Stomach (tissue), 4 donors: ENCODE measurements at regions not wholly inside any gene's neighbourhood (a gene's known extent, or its start where the extent isn't known, plus 50 kb on each side); places are given as distances from the start of the nearest gene placed in this dataset.

ENCODE experiments used
- CTCF ChIP-seq, 7 experiments: fragments of 450-650 bp in 4 of 7; fragments of 200-600 bp in 3 of 7; sonication (generic) in 3 of 7; IDR thresholded peaks; one replicate each; pipeline ENCODE4 v1.5.1; 2016 to 2019; ENCODE audit warnings: antibody characterized with exemption in 7 of 7, control low read depth in 2 of 7, mild to moderate bottlenecking in 1 of 7
- EP300 ChIP-seq: sonication (generic); formaldehyde crosslinking; IDR thresholded peaks from one replicate; pipeline ENCODE4 v1.6.1; 2017; ENCODE audit warnings: antibody characterized with exemption
- POLR2A ChIP-seq, 4 donors: fragments of 450-650 bp; IDR thresholded peaks; one replicate each; pipeline ENCODE4 v1.6.1; 2016; ENCODE audit warnings: antibody characterized with exemption in 4 of 4, control low read depth in 2 of 4, mild to moderate bottlenecking in 1 of 4, moderate library complexity in 1 of 4
- POLR2AphosphoS5 ChIP-seq, 3 donors: sonication (generic); formaldehyde crosslinking; IDR thresholded peaks; one replicate each; pipeline ENCODE4 v1.6.1; 2016; ENCODE audit warnings: antibody characterized with exemption in 3 of 3

DNA sequence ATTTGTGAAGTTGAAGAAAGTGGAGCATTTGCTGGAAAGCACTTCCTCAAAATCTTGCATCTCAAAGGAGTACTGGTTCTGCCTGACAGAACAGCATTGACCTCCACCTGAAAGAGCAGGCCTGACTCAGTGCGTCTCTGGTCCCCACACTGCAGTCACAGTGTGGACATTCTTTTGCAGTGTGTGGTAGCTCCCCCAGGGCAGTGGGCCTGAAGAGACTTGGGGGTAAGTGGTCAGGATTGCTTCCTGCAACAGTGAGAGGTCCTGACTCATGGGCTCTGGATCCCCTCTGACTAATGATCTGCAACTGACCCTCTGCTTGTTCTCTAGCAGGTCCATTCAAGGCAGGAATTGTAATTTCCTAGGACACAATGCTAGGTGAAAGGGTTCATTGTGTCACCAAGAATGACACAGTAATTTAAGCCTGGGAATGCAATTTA, 204.9 kb upstream of the KCNJ16 start:
- TF ChIP-seq CTCF (IDR thresholded peaks at IDR 0.05) (no peak), POLR2AphosphoS5 (IDR thresholded peaks at IDR 0.05) (no peak), EP300 (no peak), POLR2A (IDR thresholded peaks at IDR 0.05) (no peak)
